ENCODE measurements at regions not wholly inside any gene's neighbourhood (a gene's known extent, or its start where the extent isn't known, plus 50 kb on each side); places are given as distances from the start of the nearest gene placed in this dataset.
A peak's percentile ranks its signal among the peaks of the same experiment; 100 is the strongest.

DNA sequence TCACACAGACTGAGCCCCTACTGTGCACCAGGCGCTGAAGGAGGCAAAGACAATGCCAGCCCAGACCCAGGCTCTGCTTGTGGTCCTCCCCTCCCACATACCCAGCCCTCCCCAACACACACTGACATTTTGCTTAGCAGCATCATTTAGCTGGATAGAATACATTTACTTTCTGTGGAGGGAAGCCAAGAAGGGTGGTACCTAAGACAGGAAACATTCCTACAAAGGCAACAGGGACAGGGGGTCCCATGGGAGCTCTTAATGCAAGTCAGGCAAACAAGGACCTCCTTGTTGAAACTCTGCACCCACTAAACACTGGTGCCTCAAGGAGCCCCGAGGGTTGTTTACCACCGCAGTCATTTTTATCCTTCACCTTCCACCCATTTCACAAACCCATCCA is 77.0 kb upstream of the ZNF507 start:
- DNase-seq (ENCODE audit: low read depth, low spot score): no peak
- no peaks in the 10 kb centered on the region for H3K27me3 ChIP-seq (ENCODE audit: control insufficient read depth, insufficient read depth, low read length)
- no peak overlapping the region for H3K4me3 ChIP-seq (ENCODE audit: low read depth, low read length)
- CTCF ChIA-PET: interaction anchor here (0.6 kb wide), 1 partner anchor 277 kb away, joined by 4 read pairs; no protein-coding TSS in a partner anchor
- no peak overlapping the region for H3K27ac ChIP-seq (ENCODE audit: low read depth, low read length)
- POLR2A ChIA-PET: no interaction called here
- no peak for TF ChIP-seq CTCF (IDR thresholded peaks at IDR 0.05; ENCODE audit: low read depth, low read length)
- H3K9me3 ChIP-seq (ENCODE audit: control insufficient read depth, insufficient read depth, low read length): no peaks in the 10 kb centered on the region

DNA sequence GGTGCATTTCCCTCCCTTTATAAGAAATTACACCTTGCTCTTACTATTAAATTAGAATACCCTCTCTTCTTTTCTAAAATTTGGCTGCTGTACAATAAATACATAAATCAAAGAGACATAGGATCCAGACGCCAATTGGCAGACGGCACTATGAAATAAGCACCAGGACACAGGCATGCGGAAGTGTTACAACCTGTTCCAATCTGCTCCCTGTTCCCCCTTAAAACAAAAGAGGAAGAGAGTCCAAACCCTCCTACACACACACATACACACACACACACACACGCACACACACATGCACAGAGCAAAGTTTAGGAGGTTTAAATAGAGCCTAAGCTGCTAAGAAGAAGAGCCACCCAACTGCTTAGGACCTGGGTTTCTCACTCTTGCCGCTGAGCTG is 75.6 kb upstream of the ZNF507 start:
- Histone ChIP-seq H3K9me3 (ENCODE audit: control insufficient read depth, insufficient read depth, low read length) (no peaks in the 10 kb centered on the region), H3K27me3 (ENCODE audit: control insufficient read depth, insufficient read depth, low read length) (no peaks in the 10 kb centered on the region)
- CTCF ChIA-PET: no interaction called here

GRCh38 chr19:32273483-32273882 is 71.9 kb upstream of the ZNF507 start:
- POLR2A ChIA-PET: no interaction called here
- Histone ChIP-seq H3K4me3 (ENCODE audit: low read depth, low read length) (no peak overlapping the region), H3K27me3 (ENCODE audit: control insufficient read depth, insufficient read depth, low read length) (no peaks in the 10 kb centered on the region)

More for the DNA sequence above, 75.6 kb upstream of the ZNF507 start:
- H3K4me3 ChIP-seq (ENCODE audit: low read depth, low read length): no peak overlapping the region
- POLR2A ChIA-PET: no interaction called here
- DNase-seq (ENCODE audit: low read depth, low spot score): no peak
- no peak for TF ChIP-seq CTCF (IDR thresholded peaks at IDR 0.05; ENCODE audit: low read depth, low read length)
- H3K27ac ChIP-seq (ENCODE audit: low read depth, low read length): no peak overlapping the region

DNA sequence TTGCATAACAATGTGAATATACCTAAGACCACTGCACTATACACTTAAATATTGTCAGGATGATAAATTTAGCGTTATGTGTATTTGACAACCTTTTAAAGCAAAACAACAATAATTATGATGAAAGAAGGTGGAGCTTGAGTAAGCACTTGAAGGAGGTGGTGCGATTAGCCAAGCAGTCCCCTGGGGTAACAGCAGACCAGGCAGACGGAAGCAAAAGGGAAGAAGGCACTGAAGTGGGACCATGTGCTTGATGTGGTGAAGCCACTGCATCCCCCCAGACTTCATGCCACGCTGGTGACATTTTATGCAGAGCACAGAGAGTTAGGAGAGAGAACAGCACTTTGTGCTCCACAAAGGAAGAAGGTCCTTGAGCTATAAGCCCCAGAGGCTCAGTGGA is 58.3 kb upstream of the ZNF507 start:
- no peak overlapping the region for H3K4me3 ChIP-seq (ENCODE audit: low read depth, low read length)
- TF ChIP-seq CTCF (IDR thresholded peaks at IDR 0.05; ENCODE audit: low read depth, low read length): no peak
- ChIA-PET POLR2A (no interaction called here), CTCF (interaction anchor here (0.5 to 3.1 kb wide), 10 partner anchors 12 to 1604 kb away, joined by 3 to 37 read pairs (median 3); no protein-coding TSS in a partner anchor)
- no peak overlapping the region for H3K27ac ChIP-seq (ENCODE audit: low read depth, low read length)
- DNase-seq (ENCODE audit: low read depth, low spot score): no peak
- no peaks in the 10 kb centered on the region for H3K9me3 ChIP-seq (ENCODE audit: control insufficient read depth, insufficient read depth, low read length)
- no peaks in the 10 kb centered on the region for H3K27me3 ChIP-seq (ENCODE audit: control insufficient read depth, insufficient read depth, low read length)

More at GRCh38 chr19:32273483-32273882, 71.9 kb upstream of the ZNF507 start:
- Histone ChIP-seq H3K9me3 (ENCODE audit: control insufficient read depth, insufficient read depth, low read length) (no peaks in the 10 kb centered on the region), H3K27ac (ENCODE audit: low read depth, low read length) (no peak overlapping the region)
- DNase-seq (ENCODE audit: low read depth, low spot score): no peak
- CTCF ChIA-PET: interaction anchor here (1.7 kb wide), 1 partner anchor 48 kb away, joined by 6 read pairs; no protein-coding TSS in a partner anchor
- no peak for TF ChIP-seq CTCF (IDR thresholded peaks at IDR 0.05; ENCODE audit: low read depth, low read length)

- H3K9me3 ChIP-seq (ENCODE audit: control insufficient read depth, insufficient read depth, low read length): no peaks in the 10 kb centered on the region
- no peak overlapping the region for H3K4me3 ChIP-seq (ENCODE audit: low read depth, low read length)
- no peaks in the 10 kb centered on the region for H3K27me3 ChIP-seq (ENCODE audit: control insufficient read depth, insufficient read depth, low read length)
- no peak overlapping the region for H3K27ac ChIP-seq (ENCODE audit: low read depth, low read length)
- POLR2A ChIA-PET: interaction anchor here (0.6 kb wide), 1 partner anchor 66 kb away, joined by 3 read pairs; no protein-coding TSS in a partner anchor
- peak; percentile 61 for TF ChIP-seq CTCF (IDR thresholded peaks at IDR 0.05; ENCODE audit: low read depth, low read length)
- CTCF ChIA-PET: interaction anchor here (0.6 to 3.1 kb wide), 7 partner anchors 33 to 1454 kb away, joined by 3 to 37 read pairs (median 3); no protein-coding TSS in a partner anchor
- DNase-seq (ENCODE audit: low read depth, low spot score): peak; percentile 10
Observed at GRCh38 chr19:32287811-32288227, 57.6 kb upstream of the ZNF507 start.

Data from AG04450 (cell line).